ENCODE measurements at regions not wholly inside any gene's neighbourhood (a gene's known extent, or its start where the extent isn't known, plus 50 kb on each side); places are given as distances from the start of the nearest gene placed in this dataset.

GRCh38 chr18:76121011-76121410 is 374.0 kb downstream of the ZNF516 start:
- DNase-seq (ENCODE audit: low read depth), result no peak

GRCh38 chr18:76115580-76115979 is 379.5 kb downstream of the ZNF516 start:
- no peak for DNase-seq (ENCODE audit: low read depth)

DNA sequence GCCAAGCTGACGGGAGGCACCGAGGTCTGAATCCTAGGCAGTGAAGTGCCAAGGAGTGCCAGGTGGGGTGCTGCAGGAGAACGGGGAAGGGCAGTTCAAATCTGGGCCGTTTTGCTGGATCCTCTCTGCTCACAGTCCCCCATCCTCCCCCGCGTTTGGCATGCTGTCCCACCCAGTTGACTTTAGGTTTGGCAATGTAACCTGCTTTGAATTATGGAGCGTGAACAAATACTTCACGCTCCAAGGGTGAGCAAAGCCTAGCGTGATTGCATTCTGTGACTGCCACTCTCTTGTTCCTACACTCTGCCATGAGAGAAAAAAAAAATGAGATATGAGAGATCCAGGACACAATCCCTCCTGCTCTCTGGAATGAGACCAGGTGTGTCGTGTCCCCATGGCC is 381.9 kb downstream of the ZNF516 start:
- no peak for DNase-seq (ENCODE audit: low read depth)

- DNase-seq (ENCODE audit: low read depth), result no peak
These were observed 392.4 kb downstream of the ZNF516 start for GRCh38 chr18:76102626-76103025.

GRCh38 chr18:76102156-76102555 is 392.9 kb downstream of the ZNF516 start:
- no peak for DNase-seq (ENCODE audit: low read depth)

GRCh38 chr18:76099931-76100457 is 395.0 kb downstream of the ZNF516 start:
- DNase-seq (ENCODE audit: low read depth), result no peak

- no peak for DNase-seq (ENCODE audit: low read depth)
These were observed 396.2 kb downstream of the ZNF516 start for GRCh38 chr18:76098674-76099411.

DNA sequence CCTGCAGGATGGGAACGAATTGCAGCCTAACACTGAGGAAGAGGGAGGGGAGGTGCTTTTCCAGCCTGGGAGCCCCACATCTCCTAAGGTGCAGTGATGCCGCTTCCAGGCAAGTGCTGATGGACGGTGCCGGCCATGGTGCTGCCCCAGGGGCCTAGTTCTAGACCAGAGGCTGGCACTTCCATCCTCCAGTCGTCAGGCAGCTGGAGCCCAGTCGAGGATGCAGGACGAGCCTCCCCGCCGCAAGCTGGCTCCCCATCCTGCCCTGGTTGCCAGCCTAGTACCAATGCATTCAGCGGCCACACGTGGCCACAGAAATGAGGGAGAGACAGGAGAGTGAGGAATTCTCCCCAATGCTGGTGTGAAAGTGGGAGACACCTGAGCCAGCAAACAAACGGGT is 413.5 kb downstream of the ZNF516 start:
- DNase-seq (ENCODE audit: low read depth), result no peak

- DNase-seq (ENCODE audit: low read depth), result no peak
These were observed 414.6 kb downstream of the ZNF516 start for GRCh38 chr18:76080430-76080829.

- DNase-seq (ENCODE audit: low read depth), result no peak
These were observed 419.3 kb downstream of the ZNF516 start for GRCh38 chr18:76075777-76076176.

DNA sequence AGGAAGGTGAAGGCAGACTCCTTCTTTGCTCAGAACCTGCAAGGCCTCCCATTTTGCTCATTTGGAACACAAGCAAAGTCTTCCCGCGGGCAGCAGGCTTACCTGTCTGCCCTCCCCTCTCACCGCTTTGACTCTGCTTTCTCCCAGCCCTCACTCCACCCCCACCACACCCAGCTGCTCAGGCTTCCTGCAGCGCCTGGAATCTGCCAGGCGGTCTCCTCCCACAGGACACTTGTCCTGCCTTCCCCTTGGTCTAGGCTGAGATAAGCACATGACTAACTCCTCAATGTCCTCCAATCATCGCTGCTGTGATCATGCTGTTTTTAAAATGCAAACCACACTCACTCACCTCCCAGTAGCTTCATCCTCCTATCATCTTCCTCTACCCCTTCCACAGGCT is 430.0 kb downstream of the ZNF516 start:
- DNase-seq (ENCODE audit: low read depth), result no peak

- DNase-seq (ENCODE audit: low read depth), result no peak
These were observed 436.9 kb downstream of the ZNF516 start for GRCh38 chr18:76058146-76058545.

- no peak for DNase-seq (ENCODE audit: low read depth)
These were observed 437.7 kb downstream of the ZNF516 start for GRCh38 chr18:76057386-76057785.

- DNase-seq (ENCODE audit: low read depth), result no peak
These were observed 438.5 kb downstream of the ZNF516 start for GRCh38 chr18:76056471-76057110.

DNA sequence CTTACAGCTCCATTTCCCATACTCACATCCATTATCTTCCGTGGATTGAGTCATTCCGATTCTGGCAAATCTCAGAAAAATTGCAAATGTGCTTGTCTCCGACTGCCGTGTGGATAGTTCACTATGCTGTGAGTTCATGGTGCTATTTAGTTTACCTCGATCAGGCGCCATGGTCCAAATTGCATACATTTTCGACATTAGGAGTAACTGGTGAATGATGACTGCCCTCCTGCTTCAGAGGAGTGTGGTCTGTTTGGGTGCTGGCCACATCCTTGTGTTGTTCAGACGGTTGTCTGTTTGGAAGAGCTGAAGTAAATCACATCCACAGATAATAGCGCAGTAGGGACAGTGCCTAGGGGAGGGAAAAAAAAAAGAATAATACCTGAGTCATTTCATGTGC is 439.5 kb downstream of the ZNF516 start:
- DNase-seq (ENCODE audit: low read depth), result no peak

GRCh38 chr18:76055025-76055424 is 440.0 kb downstream of the ZNF516 start:
- DNase-seq (ENCODE audit: low read depth), result no peak

DNA sequence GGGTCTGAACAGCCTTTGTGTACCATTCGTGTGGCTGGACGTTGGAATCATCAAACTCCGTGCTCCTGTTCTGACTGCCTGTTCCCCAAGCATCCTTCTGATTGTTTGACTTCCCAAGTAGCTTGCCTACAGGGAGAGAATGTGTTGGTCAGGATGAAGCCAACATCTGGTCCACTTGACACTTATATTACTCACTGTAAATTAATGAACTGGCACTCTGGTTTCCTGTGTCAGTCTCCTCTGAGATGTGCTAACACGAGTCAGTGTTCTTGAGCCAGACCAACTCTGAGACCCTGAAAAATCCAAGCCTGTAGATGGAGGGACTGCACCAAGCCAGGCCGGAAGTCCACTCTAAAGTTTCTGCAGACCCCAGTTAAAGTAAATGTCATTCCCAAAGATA is 440.9 kb downstream of the ZNF516 start:
- no peak for DNase-seq (ENCODE audit: low read depth)

DNA sequence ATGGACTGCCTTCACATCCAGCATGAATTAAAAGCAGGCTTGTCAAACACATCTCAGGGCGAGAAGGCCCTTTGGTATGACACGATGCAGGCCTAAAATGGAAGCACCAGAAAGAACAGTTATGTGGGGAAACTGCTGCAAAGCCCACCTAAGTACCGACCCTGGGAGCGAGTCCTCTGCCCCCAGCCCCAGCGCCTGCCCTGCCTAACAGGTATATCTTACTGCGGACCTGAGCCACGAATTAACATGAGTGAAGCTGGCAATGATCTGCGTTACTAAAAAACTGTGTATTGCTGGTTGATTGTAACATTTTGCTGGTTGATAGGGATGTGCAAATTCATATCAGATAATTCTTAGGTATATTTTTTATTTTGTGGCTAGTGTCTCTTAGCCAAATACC is 441.5 kb downstream of the ZNF516 start:
- no peak for DNase-seq (ENCODE audit: low read depth)

GRCh38 chr18:76052227-76052595 is 442.8 kb downstream of the ZNF516 start:
- DNase-seq (ENCODE audit: low read depth), result no peak

DNA sequence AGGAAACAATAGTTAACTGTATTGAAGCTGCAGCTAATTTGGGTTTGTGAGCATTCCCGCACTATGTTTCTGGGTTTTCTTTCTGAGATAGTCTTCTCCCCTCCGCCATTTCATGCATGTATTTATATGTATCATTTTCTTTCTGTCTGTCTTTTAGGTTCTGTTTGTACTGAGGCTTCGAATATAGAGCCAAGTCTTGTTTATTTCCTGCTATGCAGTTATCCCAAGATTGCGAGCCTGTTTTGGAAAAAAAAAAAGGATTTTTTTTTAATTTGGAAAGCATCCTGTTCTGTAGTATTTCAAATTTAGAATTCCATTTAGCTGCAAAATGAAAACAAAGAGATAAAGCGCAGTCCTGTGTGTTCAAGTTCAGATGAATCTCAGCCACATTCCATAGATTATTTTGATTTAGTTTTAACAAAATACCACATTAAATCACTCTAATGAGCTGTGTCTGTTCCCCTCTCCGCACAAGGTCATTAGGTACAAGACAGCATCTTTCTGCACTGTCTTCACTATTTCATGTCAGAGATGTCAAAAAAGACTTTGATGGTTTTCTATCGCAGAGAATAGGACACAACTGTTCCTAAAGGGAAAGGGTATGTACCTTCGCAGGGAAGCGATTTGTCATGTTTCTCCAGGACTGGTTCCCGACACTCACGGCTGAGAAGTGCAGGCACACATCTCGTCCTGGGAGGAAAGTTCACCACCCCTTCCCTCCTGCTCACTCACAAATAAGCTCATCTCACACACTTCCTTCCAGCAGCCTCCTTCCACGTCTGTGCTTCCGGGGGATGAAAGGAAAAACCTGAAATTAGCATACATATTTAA is 443.4 kb downstream of the ZNF516 start:
- no peak for DNase-seq (ENCODE audit: low read depth)

- no peak for DNase-seq (ENCODE audit: low read depth)
These were observed 448.8 kb downstream of the ZNF516 start for GRCh38 chr18:76046221-76046620.

GRCh38 chr18:76042511-76042910 is 452.5 kb downstream of the ZNF516 start:
- DNase-seq (ENCODE audit: low read depth), result no peak

DNA sequence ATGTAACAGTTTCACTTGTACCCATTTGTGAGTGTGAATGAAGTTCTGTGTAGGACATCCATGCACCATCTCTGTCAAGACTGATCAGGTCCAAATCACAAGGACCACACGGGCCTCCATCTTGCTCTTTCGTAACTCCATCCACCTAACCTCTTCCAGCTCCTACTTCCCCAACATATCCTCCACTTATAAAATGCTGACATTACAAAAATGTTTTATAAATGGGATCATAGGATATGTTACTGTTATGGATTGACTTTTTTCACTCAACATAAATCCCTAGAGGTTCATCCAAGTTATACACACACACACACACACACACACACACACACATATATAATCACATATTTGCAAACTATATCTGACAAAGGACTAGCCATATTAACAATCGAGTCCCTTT is 476.8 kb downstream of the ZNF516 start:
- DNase-seq (ENCODE audit: low read depth), result no peak
